ENCODE measurements at regions not wholly inside any gene's neighbourhood (a gene's known extent, or its start where the extent isn't known, plus 50 kb on each side); places are given as distances from the start of the nearest gene placed in this dataset.

- H3K27me3 ChIP-seq (ENCODE audit: insufficient read depth, low read length, poor library complexity, severe bottlenecking) = no peaks in the 10 kb centered on the region
- H2AFZ ChIP-seq (ENCODE audit: low read length) = no peak overlapping the region
- no peaks in the 10 kb centered on the region for H3K9me2 ChIP-seq (replicated peaks; ENCODE audit: low read depth, low read length)
- H4K20me1 ChIP-seq (ENCODE audit: insufficient read depth, low read length, poor library complexity, severe bottlenecking) = no peaks in the 10 kb centered on the region
- H3F3A ChIP-seq (ENCODE audit: low read depth) = no peaks in the 10 kb centered on the region
- no peak overlapping the region for H3K4me3 ChIP-seq (ENCODE audit: low read length, poor library complexity, severe bottlenecking)
- no peaks in the 10 kb centered on the region for H3K79me2 ChIP-seq (ENCODE audit: insufficient read depth, low read length)
- no peak overlapping the region for H3K9ac ChIP-seq (ENCODE audit: low read depth, low read length, poor library complexity, severe bottlenecking)
- no peaks in the 10 kb centered on the region for H3K4me1 ChIP-seq (ENCODE audit: insufficient read depth, low read length, poor library complexity, severe bottlenecking)
- no peaks in the 10 kb centered on the region for H3K36me3 ChIP-seq (ENCODE audit: insufficient read depth, low read length)
- TF ChIP-seq CTCF (conservative IDR thresholded peaks at IDR 0.05; ENCODE audit: low read length) = no peak
- TF ChIP-seq EZH2phosphoT487 (IDR thresholded peaks at IDR 0.05; ENCODE audit: borderline replicate concordance) = no peak
- no peaks in the 10 kb centered on the region for H3K9me3 ChIP-seq (ENCODE audit: insufficient read depth, low read depth, low read length)
- no peak overlapping the region for H3K4me2 ChIP-seq (ENCODE audit: low read depth, low read length, poor library complexity, severe bottlenecking)
These were observed 261.8 kb downstream of the PAPSS1 start for GRCh38 chr4:107458194-107458593.

GRCh38 chr4:107453987-107454386 lies 266.0 kb downstream of the PAPSS1 start:
- peaks cover 17% of the 10 kb centered on the region for H3K4me1 ChIP-seq (ENCODE audit: insufficient read depth, low read length, poor library complexity, severe bottlenecking)
- no peaks in the 10 kb centered on the region for H3K27me3 ChIP-seq (ENCODE audit: insufficient read depth, low read length, poor library complexity, severe bottlenecking)
- H3K36me3 ChIP-seq (ENCODE audit: insufficient read depth, low read length) = no peaks in the 10 kb centered on the region
- no peaks in the 10 kb centered on the region for H3K9me2 ChIP-seq (replicated peaks; ENCODE audit: low read depth, low read length)
- H3K79me2 ChIP-seq (ENCODE audit: insufficient read depth, low read length) = no peaks in the 10 kb centered on the region
- no peaks in the 10 kb centered on the region for H3F3A ChIP-seq (ENCODE audit: low read depth)
- no peak overlapping the region for H2AFZ ChIP-seq (ENCODE audit: low read length)
- no peak overlapping the region for H3K4me3 ChIP-seq (ENCODE audit: low read length, poor library complexity, severe bottlenecking)
- TF ChIP-seq CTCF (conservative IDR thresholded peaks at IDR 0.05; ENCODE audit: low read length) = no peak
- no peak for TF ChIP-seq EZH2phosphoT487 (IDR thresholded peaks at IDR 0.05; ENCODE audit: borderline replicate concordance)
- no peaks in the 10 kb centered on the region for H3K9me3 ChIP-seq (ENCODE audit: insufficient read depth, low read depth, low read length)
- no peak overlapping the region for H3K9ac ChIP-seq (ENCODE audit: low read depth, low read length, poor library complexity, severe bottlenecking)
- H3K4me2 ChIP-seq (ENCODE audit: low read depth, low read length, poor library complexity, severe bottlenecking) = no peak overlapping the region
- no peaks in the 10 kb centered on the region for H4K20me1 ChIP-seq (ENCODE audit: insufficient read depth, low read length, poor library complexity, severe bottlenecking)

GRCh38 chr4:107452717-107453630 lies 267.1 kb downstream of the PAPSS1 start:
- TF ChIP-seq EZH2phosphoT487 (IDR thresholded peaks at IDR 0.05; ENCODE audit: borderline replicate concordance) (no peak), CTCF (conservative IDR thresholded peaks at IDR 0.05; ENCODE audit: low read length) (no peak)
- no peaks in the 10 kb centered on the region for H3K27me3 ChIP-seq (ENCODE audit: insufficient read depth, low read length, poor library complexity, severe bottlenecking)
- no peaks in the 10 kb centered on the region for H3F3A ChIP-seq (ENCODE audit: low read depth)
- H3K36me3 ChIP-seq (ENCODE audit: insufficient read depth, low read length) = no peaks in the 10 kb centered on the region
- H3K9me2 ChIP-seq (replicated peaks; ENCODE audit: low read depth, low read length) = no peaks in the 10 kb centered on the region
- no peak overlapping the region for H3K9ac ChIP-seq (ENCODE audit: low read depth, low read length, poor library complexity, severe bottlenecking)
- no peak overlapping the region for H3K4me3 ChIP-seq (ENCODE audit: low read length, poor library complexity, severe bottlenecking)
- no peaks in the 10 kb centered on the region for H3K9me3 ChIP-seq (ENCODE audit: insufficient read depth, low read depth, low read length)
- no peaks in the 10 kb centered on the region for H4K20me1 ChIP-seq (ENCODE audit: insufficient read depth, low read length, poor library complexity, severe bottlenecking)
- H2AFZ ChIP-seq (ENCODE audit: low read length) = no peak overlapping the region
- no peak overlapping the region for H3K4me2 ChIP-seq (ENCODE audit: low read depth, low read length, poor library complexity, severe bottlenecking)
- no peaks in the 10 kb centered on the region for H3K79me2 ChIP-seq (ENCODE audit: insufficient read depth, low read length)
- peaks cover 17% of the 10 kb centered on the region for H3K4me1 ChIP-seq (ENCODE audit: insufficient read depth, low read length, poor library complexity, severe bottlenecking)

Measured in Loucy (cell line).